Fibroblast of the conjunctiva (primary cell): ENCODE measurements at regions not wholly inside any gene's neighbourhood (a gene's known extent, or its start where the extent isn't known, plus 50 kb on each side); places are given as distances from the start of the nearest gene placed in this dataset.

Experiments used
- DNase-seq: peaks from one replicate; pipeline ENCODE4 v3.0.0-alpha.2; 2010; ENCODE audit warnings: low read depth

DNA sequence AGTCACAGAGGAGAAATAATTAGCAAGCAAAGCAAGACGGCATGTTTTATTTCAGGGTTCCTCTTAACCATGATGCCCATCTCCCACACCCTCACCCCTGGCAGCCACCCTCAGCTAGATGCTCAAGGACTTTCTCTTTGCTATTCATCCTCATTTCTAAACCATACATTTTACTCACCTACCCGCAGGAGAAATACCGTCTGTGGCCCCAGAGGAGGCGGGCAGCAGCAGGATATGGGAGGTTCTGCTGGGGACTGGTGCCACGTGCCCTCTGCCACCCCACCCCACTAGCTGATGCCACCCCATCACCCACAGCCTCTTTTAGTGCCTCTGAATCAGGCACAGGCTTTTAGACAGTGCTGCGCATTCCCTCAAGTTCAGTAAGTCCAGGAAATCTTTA is 168.7 kb upstream of the ITGB1 start:
- no peak for DNase-seq

DNA sequence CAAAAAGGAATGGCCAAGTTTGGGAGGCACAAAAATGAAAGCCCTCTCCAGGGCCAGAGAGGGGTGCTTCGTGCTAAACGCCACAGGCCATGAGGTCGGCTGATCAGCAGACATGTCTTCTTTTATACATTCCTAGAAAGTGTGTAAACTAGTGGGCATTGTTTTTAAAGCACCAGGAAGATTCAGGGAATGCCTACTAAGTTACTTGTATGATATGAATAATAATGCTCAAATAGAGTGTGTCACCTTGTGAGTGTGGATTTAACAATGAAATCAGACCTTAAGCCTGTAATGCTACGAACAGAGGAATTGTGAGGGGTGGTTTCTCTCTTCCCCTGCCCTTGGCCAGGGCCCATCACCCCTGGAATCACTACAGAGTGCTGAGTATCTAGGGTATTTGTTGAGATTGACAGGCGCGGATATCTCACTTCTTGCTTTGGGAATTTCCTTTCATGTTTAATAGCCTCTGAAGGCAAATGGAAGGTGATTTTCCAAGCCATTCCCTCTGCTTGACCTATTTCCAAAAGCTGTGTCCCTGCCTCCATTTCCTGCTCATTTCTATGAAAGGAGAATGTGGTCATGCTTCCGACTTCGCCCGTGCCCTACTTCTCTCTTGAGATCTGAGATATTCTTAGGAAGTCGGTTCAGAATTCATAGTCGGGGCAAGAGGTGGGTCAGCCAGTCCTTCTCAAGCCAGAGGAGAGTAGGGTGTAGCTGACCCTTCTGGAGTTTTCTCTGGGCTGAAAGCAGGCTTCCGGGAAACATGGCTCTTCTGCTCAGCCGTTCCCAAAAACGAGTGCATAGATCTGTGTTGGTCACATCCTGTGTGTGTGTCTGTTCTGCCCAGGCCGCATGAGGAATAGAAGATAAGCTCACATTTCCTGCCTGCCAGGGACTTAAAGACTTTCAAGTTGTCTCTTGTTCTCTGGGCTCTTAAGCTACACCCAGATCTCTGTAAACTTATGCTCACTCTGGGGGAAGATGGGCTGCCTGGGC is 167.8 kb upstream of the ITGB1 start:
- no peak for DNase-seq

DNA sequence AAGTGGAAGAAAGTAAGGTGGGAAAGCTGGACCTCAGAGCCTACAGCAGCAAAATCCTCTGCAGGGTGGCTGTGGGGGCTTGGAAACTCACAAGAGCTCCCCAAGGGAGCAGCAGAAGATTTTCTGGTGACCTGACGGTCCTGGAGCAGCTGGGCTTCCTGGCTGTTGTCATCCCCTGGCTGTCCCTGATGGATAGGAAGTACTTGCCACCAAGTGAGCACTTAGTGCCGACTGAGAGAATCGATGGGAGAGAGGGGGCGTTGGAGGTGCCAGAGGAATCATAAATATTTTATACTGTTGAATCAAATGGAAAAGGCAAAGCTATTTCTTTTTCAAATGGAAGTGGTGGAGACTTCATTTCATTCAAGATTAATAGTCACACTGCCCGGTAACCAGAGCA is 167.1 kb upstream of the ITGB1 start:
- no peak for DNase-seq

DNA sequence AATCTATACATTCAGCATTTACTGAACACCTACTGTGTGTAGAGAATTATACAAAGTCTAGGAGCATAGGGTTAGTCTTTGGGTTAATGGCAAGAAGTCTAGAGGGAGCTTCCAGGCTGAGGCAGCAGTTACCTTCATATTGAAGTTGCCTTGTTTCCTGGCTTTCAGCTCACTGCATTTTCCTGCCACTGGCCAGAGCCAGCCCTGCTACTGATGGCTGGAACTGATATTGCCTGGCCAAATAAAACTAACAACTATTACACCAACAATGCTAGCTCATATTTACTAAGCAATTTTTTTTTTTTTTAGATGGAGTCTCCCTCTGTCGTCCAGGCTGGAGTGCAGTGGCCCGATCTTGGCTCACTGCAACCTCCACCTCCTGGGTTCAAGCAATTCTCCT is 165.7 kb upstream of the ITGB1 start:
- DNase-seq: no peak

DNA sequence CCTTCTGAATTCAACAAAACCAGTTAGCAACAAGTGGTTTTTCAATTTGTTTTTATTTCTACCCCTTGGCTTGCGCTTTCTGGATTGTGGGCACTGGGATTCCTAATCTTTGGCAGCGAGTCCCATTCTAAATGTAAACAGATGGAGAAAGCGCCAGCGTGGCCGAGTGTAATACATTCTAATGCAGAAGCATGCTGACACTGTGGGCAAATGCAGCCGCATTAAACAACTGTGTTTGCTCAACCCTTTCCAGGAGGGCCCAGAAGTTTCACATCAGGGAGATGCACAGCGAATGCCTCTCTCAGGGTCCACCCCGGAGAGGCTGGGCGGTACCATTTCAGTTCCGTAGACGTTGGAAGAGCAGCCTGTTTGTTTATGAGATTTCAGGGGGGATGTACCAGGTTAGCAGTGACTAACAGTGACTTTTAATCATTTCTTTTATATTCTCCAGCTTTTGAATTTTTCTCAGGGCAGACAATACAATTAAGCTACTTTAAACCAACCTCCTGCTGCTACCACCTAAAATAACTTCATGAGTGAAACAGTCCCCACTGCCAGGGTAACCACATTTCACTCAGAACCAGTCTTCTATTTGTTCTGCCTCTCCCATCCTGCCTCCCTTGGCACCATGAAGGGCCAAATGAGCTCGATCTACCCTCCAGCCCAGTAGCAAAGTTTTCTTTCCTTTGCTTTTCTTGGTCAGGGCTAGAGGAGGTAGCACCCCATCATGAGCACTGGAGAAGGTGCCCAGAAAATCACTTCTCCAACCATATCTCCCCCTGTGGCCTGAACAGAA is 164.2 kb upstream of the ITGB1 start:
- DNase-seq: peak; percentile 85

DNA sequence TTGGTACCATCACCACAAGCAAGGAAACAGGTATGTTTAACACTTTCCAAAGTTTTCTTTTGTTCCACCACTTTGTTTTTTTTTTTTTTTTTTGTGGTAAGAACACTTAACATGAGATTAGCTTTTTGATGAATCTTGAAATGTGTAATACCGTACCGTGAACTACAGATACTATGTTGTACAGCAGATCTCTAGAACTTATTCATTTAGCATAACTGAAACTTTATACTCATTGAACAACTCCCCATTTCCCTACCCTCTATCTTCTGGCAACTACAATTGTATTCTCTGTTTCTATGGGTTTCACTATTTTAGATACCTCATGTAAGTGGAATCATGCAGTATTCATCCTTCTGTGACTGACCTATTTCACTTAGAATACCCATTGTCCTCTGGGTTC is 162.7 kb upstream of the ITGB1 start:
- DNase-seq: no peak

DNA sequence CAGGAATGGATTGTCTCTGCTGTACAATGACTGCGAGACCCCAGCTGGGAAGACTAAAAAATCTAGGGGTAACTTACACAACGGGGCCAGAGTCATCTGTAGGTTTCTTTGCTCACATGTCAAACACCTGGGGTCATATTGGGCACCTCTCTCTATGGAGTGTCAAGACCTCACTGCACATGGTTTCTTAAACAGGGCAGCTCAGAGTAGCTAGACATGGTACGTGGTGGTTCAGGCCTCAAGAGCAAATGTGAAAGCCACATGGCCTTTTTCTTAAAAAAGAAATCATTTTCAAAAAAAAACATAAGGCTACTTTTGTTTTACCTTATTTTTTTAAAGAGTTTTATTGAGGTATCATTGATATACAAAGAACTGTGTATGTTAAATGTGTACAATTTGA is 162.2 kb upstream of the ITGB1 start:
- DNase-seq: no peak

DNA sequence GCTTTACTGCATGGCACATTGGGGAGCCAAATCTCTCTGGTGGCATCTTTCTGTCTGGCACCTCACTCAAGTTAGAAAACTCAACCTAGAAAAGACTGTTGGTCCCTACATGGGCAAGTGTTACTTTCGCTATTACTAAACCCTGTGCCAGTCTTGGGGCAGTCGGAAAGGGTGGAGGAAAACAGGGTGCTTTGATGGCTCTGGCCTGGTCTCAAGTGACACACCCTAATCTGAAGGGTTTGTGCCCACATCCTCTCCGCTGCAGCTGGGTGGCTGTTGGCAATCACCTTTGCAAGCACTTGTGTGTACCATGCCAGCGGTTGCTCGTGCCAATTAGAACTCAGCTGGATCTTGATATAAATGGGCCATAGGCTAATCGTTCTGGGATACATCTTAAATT is 159.8 kb upstream of the ITGB1 start:
- no peak for DNase-seq

DNA sequence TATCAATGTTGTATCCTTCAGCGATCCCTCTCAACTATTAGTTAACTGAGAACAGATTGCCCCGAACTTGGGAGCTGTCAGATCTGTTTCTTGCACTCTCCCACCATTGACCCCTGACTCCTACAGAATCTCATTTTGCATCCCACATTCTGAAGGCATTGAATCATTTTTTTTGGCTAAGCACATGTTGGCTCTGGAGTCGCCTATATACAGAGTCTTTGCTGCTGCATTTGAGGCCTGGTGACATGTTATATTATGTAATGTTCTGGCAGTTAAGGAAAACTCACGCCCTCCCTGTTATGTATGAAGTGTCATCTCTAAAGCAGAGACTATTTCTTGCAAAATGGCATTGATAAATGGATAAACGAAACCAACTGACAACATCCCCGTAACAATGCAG is 159.2 kb upstream of the ITGB1 start:
- DNase-seq: no peak

DNA sequence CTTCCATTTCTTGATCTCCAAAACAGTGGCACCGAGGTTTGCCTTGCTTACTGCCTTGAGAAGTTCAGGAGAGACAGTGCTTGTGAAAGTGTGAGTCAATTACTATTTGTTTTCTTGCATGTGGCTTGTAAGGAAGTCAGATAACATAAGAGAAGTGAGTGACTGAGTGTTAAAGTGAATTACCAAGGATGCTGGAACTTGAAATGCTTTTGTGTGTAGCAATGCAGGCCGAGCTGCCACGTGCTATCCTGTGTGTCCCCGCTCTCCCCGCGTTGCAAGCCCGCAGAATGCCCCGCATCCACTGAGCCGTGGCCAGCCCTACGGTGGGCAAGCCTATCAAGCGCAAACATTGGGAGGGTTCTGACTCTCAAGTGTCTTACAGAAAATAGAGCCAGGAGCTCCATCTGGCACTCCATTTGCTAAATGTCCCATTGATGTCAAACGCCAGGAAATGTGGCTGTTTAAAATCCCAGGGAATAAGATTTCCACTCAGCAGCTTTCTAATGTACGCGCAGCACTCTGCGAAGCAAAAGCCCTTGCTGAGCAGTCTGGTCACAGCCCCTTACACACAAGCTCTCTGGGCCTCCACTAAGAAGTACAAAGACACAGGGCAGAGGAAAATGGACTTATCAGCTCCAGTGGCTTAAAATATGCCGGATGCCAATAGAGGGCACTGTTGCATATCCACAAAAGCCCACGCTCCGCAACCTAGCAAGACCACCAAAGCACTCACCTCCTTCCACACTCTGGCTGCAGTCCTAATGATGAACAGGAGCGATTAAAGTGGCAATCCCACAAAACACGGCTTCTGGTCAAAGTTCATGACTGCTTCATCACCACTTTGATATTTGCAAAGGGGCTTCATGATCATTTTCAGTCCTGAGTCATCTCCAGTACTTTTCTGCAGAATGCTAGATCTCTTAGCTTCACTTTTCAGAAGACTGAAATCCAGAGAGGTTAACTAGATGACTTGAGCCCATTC is 158.0 kb upstream of the ITGB1 start:
- DNase-seq: no peak

DNA sequence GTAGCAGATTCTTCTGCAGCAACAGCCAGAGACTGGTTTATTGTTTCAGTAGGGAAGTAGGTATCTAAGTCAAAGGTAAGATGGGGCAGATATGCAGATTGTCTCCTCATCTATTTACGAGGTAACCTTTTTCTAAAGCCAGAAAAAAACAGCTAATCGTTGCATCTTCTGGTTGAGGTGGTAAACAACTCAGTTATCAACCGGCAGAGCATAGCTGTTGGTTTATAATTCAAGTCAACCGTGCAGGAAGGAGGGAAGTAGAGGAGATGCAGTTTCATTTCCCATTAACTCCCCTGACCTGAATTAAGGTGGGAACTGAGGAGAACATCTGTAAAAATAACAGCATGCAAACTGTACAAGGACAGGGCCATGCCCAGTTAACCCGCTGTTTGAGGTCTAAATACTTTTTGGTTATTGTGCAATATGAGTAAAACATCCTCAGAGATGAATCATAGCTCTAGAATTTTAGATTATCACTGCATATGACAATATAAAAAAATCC is 156.5 kb upstream of the ITGB1 start:
- no peak for DNase-seq

DNA sequence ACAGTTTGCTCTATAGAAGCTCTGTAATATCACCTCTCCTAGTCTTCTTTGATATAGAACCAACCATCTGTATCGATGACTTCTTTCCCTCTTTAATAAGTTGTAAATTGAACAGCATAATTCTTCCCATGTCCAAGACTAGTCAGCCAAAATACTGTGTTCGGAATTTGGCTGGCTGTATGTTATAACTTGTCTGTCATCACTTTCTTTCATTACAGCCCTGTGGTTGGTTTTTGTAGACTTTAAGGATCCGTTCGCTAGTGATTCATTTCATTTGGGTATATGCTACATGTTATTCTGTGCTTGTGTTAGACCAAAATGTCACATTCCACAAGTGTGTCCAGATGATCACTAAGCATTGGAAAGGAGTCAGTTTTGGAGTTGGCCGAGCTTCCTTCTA is 155.4 kb upstream of the ITGB1 start:
- DNase-seq: no peak

DNA sequence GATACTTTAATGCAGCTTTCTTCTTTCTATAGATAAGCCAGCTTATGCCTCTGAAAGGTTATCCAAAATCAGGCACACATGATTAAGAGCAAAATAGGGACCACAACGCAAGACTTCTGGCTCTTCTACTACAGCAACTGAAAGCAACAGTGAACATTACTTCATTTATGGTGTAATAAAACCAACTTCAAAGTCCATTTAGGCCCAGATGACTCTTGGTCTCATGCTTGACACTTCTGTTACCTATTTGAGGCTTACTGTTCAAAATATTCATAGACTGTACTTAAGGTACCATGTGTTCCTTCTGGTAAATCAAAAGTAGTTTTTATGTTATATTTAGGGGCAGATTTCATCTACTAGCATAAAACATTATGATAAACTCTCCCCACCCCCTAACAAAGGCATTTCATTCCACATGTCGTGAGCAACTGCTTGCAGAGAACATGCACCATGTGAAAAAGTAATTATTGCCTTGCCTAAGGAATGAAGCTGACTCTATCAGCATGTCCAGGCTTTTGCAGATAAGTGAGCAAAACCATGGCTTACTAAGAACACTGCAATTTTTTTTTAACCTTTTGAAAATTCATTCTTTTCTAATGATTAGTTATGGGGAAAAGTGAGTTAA is 154.9 kb upstream of the ITGB1 start:
- no peak for DNase-seq

DNA sequence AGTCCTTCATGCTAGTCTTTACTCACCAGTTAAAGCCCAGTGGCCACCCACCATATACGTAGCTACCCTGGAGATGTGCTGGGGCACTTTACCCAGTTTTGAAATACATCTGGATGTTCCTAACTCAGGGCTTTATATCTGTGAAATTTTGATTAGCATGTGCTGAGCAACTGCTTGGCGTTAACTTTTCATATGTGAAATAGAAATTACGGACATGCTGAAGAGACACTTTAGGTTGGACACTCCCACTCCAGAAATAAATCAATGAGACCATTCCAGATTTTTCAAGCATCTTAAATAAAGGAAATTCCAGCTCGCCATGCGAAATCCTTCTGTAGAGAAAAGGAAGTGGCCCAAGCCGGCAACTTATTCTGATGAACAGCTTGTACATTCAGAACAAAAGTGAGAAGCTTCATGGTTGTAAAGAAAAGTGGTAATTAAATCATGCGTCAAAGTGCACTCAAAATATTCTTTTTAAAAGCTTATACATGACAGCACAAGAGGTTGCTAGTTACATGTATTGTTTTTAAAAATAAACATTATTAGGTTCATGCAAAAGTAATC is 153.5 kb upstream of the ITGB1 start:
- DNase-seq: no peak

DNA sequence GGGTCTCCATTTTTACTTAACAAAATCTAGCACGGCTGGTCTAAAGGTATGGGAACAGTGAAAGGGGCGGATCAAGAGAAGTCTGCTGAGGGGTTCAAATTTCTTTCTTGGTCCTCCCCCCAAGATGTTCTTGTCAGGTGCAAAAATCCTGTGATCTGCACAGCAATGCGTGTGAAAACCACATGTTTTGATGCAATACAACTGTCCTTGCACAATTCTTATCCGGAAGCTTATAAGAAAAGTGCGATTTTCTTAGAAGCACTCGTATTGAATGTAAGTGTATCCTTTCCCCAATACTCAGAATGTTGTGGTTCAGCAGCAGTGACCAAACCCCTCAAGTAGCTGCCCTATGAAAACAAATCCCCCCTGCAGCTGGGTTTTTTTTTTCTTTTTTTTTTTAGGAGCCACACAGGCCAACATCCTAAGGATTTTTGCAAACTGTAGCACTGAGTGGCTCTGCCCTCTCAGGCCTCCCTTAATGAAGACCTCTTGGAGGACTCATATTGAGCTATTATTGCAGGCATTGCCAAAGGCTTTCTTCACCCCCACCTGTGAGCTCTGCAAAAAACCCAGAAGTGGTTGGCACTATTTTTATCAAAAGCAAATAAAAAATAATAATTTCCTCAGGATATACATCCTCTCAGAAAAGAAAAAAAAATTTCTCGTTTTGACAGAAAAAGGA is 151.9 kb upstream of the ITGB1 start:
- no peak for DNase-seq

DNA sequence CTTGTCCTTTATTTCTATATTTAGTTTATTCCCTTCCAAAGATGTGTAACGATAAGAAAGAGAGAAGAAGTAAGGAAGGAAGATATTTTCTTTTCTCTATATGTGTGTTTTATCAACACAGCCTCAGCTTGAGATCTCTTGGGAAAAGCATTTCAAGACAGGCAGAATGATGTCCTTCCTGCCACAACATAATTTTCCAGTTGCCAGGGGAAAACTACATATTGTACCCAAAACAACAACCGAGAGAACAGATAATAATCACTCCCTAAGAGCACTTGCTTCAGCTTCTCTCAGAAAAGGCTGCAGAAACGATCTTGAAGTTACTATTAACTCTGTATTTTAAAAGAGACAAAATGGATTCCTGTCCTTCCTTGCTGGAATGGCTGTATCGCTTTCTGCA is 151.4 kb upstream of the ITGB1 start:
- no peak for DNase-seq

DNA sequence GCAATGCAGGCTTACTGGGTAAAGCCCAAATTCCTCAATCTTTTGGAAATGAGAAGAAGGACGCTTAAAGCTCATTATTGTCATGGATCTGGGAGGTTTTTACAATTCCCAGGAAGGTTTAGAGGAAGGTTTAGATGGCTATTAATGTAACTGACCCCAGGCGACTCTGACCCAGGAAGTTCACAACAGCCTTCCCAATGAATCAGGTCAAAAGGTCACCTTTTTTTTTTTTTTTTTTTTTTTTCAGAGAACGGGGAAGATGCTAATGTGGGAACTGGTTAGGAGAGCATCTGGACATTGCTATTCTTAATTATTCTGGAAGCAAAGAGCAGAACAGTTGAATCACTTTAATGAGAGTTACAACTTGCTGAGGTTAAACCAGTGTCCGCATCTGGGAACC is 149.9 kb upstream of the ITGB1 start:
- DNase-seq: no peak

DNA sequence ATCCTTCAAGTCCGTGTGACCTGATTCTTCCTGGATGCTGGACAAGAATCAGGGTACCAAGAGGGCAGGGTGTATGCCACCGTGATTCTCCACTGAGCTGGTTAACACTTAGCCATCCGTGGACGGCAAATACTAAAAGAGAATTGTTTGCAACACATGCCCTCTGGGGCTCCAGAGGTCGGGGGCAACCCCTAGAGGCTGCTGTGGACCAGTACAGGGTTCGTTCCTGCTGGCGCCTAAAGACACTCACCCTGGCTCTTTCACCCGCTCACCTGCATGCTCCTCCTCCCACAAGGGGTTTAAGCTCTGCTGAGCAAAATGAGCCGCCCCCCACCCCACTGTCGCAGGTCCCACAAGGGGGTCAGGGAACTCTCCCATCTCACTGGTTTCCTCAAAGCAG is 148.7 kb upstream of the ITGB1 start:
- DNase-seq: no peak

DNA sequence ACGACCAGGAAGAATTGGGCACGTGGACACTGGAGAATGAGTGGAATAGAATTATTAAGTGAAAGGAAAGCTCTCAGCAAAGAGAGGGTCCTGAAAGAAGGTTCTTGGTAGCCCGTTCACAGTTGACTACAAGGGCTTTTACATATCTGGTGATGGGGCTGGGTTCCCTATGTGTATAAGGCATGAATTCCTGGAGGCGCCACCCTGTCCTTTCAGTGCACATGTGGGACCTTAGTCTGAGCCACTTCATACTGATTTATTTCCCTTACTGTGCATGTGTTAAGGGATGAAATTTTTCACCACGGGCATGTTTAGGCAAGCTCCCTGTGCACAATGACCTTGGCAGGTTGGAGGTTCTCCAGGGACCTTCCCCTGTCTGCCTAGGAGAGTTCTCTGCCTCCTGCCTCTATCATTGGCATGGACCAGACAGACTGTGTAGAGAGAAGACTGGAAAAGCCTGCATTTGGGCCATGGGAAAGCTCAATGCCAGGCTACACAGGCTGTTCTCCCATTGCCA is 145.9 kb upstream of the ITGB1 start:
- DNase-seq: no peak

DNA sequence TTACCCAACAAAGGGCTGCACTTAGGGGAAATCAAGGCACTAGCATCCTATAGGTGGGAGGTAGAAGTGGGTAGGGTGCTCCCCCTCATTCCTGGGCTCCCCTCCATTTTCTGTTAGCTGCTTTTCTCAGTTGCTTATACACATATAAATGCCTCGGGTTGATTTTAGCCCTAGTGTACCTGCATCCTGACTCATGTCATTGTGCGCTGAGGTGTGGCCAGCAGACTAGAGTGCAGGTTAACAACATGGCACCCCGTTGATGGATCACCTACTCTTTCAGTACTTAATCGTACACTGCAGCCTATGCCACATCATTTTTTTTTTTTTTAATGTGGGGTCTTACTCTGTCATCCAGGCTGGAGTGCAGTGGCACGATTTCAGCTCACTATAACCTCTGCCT is 144.0 kb upstream of the ITGB1 start:
- no peak for DNase-seq
